K562 (cell line): ENCODE measurements at regions not wholly inside any gene's neighbourhood (a gene's known extent, or its start where the extent isn't known, plus 50 kb on each side); places are given as distances from the start of the nearest gene placed in this dataset.

Experiments used
- ATAC-seq: fragments of 200-7000 bp; cut with Tn5 transposase; 3 replicates; pipeline ENCODE4 v1.9.1; 2020; ENCODE audit warnings: moderate library complexity
- BruUV-seq: library from RNA; stranded (reverse); fragments of 400-500 nt; replicated peaks from 2 replicates; lab custom pipeline; 2021; lab: Mats Ljungman, UMichigan
- CTCF ChIA-PET: fragments of 300-600 bp; formaldehyde crosslinking; extraction: SDS; loops from one replicate; lab custom pipeline; 2021; ENCODE audit warnings: low intra/inter-chr PET ratio; lab: Yijun Ruan, JAX
- POLR2A ChIA-PET: fragments of 300-600, 350-650 bp; sonication (Branson Sonifier 250); formaldehyde crosslinking; extraction: SDS; loops from one replicate; lab custom pipeline; 2021; ENCODE audit warnings: antibody characterized with exemption, inconsistent platforms; lab: Yijun Ruan, JAX
- DNase-seq, 4 experiments: peaks; one replicate each; pipeline versions ENCODE4 v3.0.0 to v3.0.0-alpha.2; 2011 to 2018; ENCODE audit warnings: low spot score in 3 of 4, mixed read lengths in 3 of 4; ENCODE audit errors: extremely low read depth in 1 of 4
- FAIRE-seq: peaks from 2 replicates; lab custom pipeline; 2011; peaks lifted over from hg19 to GRCh38; lab: Jason Lieb, UNC
- H2AFZ ChIP-seq: 2 replicates; pipeline ENCODE4 v1.6.0; 2011; ENCODE audit warnings: low read depth, low read length, control low read depth, inconsistent platforms
- H3K27ac ChIP-seq: fragments of 200-600 bp; 3 replicates; pipeline ENCODE4 v1.8.0; 2011; ENCODE audit warnings: low read depth, mild to moderate bottlenecking, control low read depth, inconsistent platforms, low read length, moderate library complexity, mixed read lengths; ENCODE audit errors: extremely low read depth
- H3K27me3 ChIP-seq, 2 experiments: fragments of 300-600 bp in 1 of 2; 2 replicates in 1 of 2; 3 replicates in 1 of 2; pipeline versions ENCODE4 v1.6.0 to v1.8.0; 2011; ENCODE audit warnings: inconsistent platforms in 2 of 2, low read length in 2 of 2, mild to moderate bottlenecking in 1 of 2, mixed read lengths in 1 of 2, moderate library complexity in 1 of 2; ENCODE audit not compliant: control insufficient read depth in 2 of 2, insufficient read depth in 2 of 2
- H3K36me3 ChIP-seq: fragments of 300-600 bp; 3 replicates; pipeline ENCODE4 v1.8.0; 2011; ENCODE audit warnings: mild to moderate bottlenecking, low read length, inconsistent platforms; ENCODE audit not compliant: control insufficient read depth, insufficient read depth
- H3K4me1 ChIP-seq, 2 experiments: fragments of 200-600 bp in 1 of 2; replicated peaks in 1 of 2; 2 replicates in 1 of 2; 3 replicates in 1 of 2; pipeline versions ENCODE4 v1.5.1 to v1.8.0; 2011; ENCODE audit warnings: inconsistent platforms in 2 of 2, low read length in 2 of 2, mild to moderate bottlenecking in 1 of 2, mixed read lengths in 1 of 2, moderate library complexity in 1 of 2; ENCODE audit not compliant: control insufficient read depth in 2 of 2, insufficient read depth in 2 of 2
- H3K4me2 ChIP-seq: 2 replicates; pipeline ENCODE4 v1.6.1; 2011; ENCODE audit warnings: low read length, control low read depth, inconsistent platforms, mixed read lengths; ENCODE audit not compliant: insufficient read depth
- H3K4me3 ChIP-seq: fragments of 200-600 bp; sonication (generic), shearing (Covaris generic); 2 replicates; pipeline ENCODE4 v1.5.1; 2016; ENCODE audit warnings: control low read depth, inconsistent platforms
- H3K79me2 ChIP-seq: fragments of 200-600 bp; 3 replicates; pipeline ENCODE4 v1.8.0; 2011; ENCODE audit warnings: low read length, inconsistent platforms; ENCODE audit not compliant: control insufficient read depth, insufficient read depth
- H3K9ac ChIP-seq, 2 experiments: 2 replicates each; pipeline versions ENCODE4 v1.6.0 to v1.6.1; 2011; ENCODE audit warnings: low read depth in 2 of 2, low read length in 2 of 2, control low read depth in 1 of 2, inconsistent platforms in 1 of 2, mild to moderate bottlenecking in 1 of 2, mixed read lengths in 1 of 2; ENCODE audit not compliant: insufficient read depth in 1 of 2
- H3K9me1 ChIP-seq: one replicate; pipeline ENCODE4 v1.6.0; 2011; ENCODE audit warnings: inconsistent platforms, mild to moderate bottlenecking, low read length, moderate library complexity; ENCODE audit not compliant: control insufficient read depth, insufficient read depth
- H3K9me3 ChIP-seq: replicated peaks from 2 replicates; pipeline ENCODE4 v1.5.1; 2011; ENCODE audit warnings: low read depth, low read length, inconsistent platforms; ENCODE audit not compliant: control insufficient read depth, insufficient read depth
- H4K20me1 ChIP-seq: replicated peaks from 2 replicates; pipeline ENCODE4 v1.6.1; 2011; ENCODE audit warnings: low read length, inconsistent platforms, mixed read lengths; ENCODE audit not compliant: control insufficient read depth, insufficient read depth
- C11orf30 ChIP-seq: fragments of 450-650 bp; IDR thresholded peaks from 2 replicates; pipeline ENCODE4 v1.6.1; 2016; ENCODE audit warnings: low read depth, mild to moderate bottlenecking
- HMG20B ChIP-seq: fragments of 250-450 bp; sonication (Bioruptor Pico); IDR thresholded peaks from 2 replicates; pipeline ENCODE4 v1.5.0; 2021; ENCODE audit warnings: mild to moderate bottlenecking
- SMAD2 ChIP-seq: fragments of 150-350 bp; IDR thresholded peaks from 2 replicates; pipeline ENCODE4 v1.6.1; 2014; ENCODE audit warnings: low read depth, mild to moderate bottlenecking, low read length
- SMC3 ChIP-seq: conservative IDR thresholded peaks from 2 replicates; pipeline ENCODE4 v1.6.1; 2011; ENCODE audit warnings: low read depth, low read length, improper control_type of control experiment; ENCODE audit not compliant: insufficient read depth
- in situ Hi-C: fragments of 300-500 bp; cut with MboI; formaldehyde crosslinking; loops from 4 replicates; pipeline ENCODE4 v1.15.0; 2018; ENCODE audit warnings: inconsistent platforms, mixed read lengths
- intact Hi-C: fragments of 100-400 bp; cut with micrococcal nuclease; formaldehyde crosslinking; loops from 2 replicates; pipeline ENCODE4 v1.14.2; 2022
- TF ChIP-seq, protein P1 (sequence below): fragments of 250-450 bp; sonication (Bioruptor Pico); IDR thresholded peaks from 2 replicates; pipeline ENCODE4 v1.5.0; 2021; ENCODE audit warnings: mild to moderate bottlenecking, borderline replicate concordance
- TF ChIP-seq, protein P2 (sequence below): fragments of 450-650 bp; IDR thresholded peaks from 2 replicates; pipeline ENCODE4 v1.6.1; 2016; ENCODE audit warnings: low read depth, mild to moderate bottlenecking, moderate library complexity
- TF ChIP-seq, protein P3 (sequence below): fragments of 200-800 bp; sonication (Bioruptor generic); IDR thresholded peaks from 2 replicates; pipeline ENCODE4 v1.6.1; 2017; ENCODE audit warnings: missing genetic modification characterization, missing compliant biosample characterization

DNA sequence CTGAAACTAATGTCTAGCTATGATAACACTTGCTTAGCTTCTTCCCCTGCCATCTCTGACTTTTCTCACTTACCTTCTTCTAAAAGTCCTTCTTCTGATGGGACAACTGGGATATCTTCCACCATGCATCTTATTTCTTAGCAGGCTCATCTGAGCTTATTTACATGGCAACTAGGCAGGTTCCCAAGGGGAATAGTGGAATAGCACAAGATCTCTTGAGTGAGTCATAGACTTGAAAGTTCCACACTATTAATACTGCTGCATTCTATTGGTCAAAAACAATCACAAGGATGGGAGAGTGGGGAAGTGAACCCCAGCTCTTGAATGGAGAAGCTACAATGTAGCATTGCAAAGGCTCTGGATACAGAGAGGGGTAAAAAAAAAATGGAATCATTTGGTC, 142.1 kb downstream of the HAO1 start:
- intact Hi-C loops = no loop called here
- no peak overlapping the region for H3K4me2 ChIP-seq
- H3K9ac ChIP-seq = no peak overlapping the region
- no peak overlapping the region for H3K4me3 ChIP-seq
- ATAC-seq (no peak), FAIRE-seq (no peak), DNase-seq (no peak)
- no peak for TF ChIP-seq HMG20B (CRISPR knock-in tag)
- no peak for TF ChIP-seq C11orf30
- TF ChIP-seq, protein P1, sequence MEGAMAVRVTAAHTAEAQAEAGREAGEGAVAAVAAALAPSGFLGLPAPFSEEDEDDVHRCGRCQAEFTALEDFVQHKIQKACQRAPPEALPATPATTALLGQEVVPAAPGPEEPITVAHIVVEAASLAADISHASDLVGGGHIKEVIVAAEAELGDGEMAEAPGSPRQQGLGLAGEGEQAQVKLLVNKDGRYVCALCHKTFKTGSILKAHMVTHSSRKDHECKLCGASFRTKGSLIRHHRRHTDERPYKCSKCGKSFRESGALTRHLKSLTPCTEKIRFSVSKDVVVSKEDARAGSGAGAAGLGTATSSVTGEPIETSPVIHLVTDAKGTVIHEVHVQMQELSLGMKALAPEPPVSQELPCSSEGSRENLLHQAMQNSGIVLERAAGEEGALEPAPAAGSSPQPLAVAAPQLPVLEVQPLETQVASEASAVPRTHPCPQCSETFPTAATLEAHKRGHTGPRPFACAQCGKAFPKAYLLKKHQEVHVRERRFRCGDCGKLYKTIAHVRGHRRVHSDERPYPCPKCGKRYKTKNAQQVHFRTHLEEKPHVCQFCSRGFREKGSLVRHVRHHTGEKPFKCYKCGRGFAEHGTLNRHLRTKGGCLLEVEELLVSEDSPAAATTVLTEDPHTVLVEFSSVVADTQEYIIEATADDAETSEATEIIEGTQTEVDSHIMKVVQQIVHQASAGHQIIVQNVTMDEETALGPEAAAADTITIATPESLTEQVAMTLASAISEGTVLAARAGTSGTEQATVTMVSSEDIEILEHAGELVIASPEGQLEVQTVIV (CRISPR knock-in tag) = no peak
- no peak for TF ChIP-seq SMC3
- TF ChIP-seq, protein P2, sequence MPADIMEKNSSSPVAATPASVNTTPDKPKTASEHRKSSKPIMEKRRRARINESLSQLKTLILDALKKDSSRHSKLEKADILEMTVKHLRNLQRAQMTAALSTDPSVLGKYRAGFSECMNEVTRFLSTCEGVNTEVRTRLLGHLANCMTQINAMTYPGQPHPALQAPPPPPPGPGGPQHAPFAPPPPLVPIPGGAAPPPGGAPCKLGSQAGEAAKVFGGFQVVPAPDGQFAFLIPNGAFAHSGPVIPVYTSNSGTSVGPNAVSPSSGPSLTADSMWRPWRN = no peak
- TF ChIP-seq, protein P3, sequence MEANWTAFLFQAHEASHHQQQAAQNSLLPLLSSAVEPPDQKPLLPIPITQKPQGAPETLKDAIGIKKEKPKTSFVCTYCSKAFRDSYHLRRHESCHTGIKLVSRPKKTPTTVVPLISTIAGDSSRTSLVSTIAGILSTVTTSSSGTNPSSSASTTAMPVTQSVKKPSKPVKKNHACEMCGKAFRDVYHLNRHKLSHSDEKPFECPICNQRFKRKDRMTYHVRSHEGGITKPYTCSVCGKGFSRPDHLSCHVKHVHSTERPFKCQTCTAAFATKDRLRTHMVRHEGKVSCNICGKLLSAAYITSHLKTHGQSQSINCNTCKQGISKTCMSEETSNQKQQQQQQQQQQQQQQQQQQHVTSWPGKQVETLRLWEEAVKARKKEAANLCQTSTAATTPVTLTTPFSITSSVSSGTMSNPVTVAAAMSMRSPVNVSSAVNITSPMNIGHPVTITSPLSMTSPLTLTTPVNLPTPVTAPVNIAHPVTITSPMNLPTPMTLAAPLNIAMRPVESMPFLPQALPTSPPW (CRISPR knock-in tag) = no peak
- TF ChIP-seq SMAD2 = no peak
- no peaks in the 10 kb centered on the region for H3K9me3 ChIP-seq
- no peaks in the 10 kb centered on the region for H4K20me1 ChIP-seq
- H2AFZ ChIP-seq = no peak overlapping the region
- CTCF ChIA-PET = no interaction called here
- no peaks in the 10 kb centered on the region for H3K4me1 ChIP-seq
- H3K27ac ChIP-seq = no peak overlapping the region
- H3K9me1 ChIP-seq = no peaks in the 10 kb centered on the region
- no peaks in the 10 kb centered on the region for H3K79me2 ChIP-seq
- H3K36me3 ChIP-seq = no peaks in the 10 kb centered on the region
- BruUV-seq = no TSS peak
- in situ Hi-C loops = no loop called here
- POLR2A ChIA-PET = no interaction called here
- H3K27me3 ChIP-seq = no peaks in the 10 kb centered on the region
